HG03196 (cell line): ENCODE measurements at regions not wholly inside any gene's neighbourhood (a gene's known extent, or its start where the extent isn't known, plus 50 kb on each side); places are given as distances from the start of the nearest gene placed in this dataset.

Experiments
- ATAC-seq: cut with Tn5 transposase; IDR thresholded peaks from one replicate; pipeline ENCODE4 v1.9.1; 2021; ENCODE audit not compliant: unreplicated experiment

- ATAC-seq, result no peak
Measured at GRCh38 chr2:8412586-8412985, 269.3 kb upstream of the ID2 start.

GRCh38 chr2:8413589-8414135, 268.2 kb upstream of the ID2 start:
- ATAC-seq, result no peak

GRCh38 chr2:8414946-8415879, 266.6 kb upstream of the ID2 start:
- ATAC-seq, result no peak

GRCh38 chr2:8416001-8416571, 265.8 kb upstream of the ID2 start:
- no peak for ATAC-seq

- ATAC-seq, result no peak
Measured at GRCh38 chr2:8416849-8417832, 264.7 kb upstream of the ID2 start.

- no peak for ATAC-seq
Measured at GRCh38 chr2:8418721-8419120, 263.1 kb upstream of the ID2 start.

- peak; percentile 81 for ATAC-seq
Measured at GRCh38 chr2:8421658-8422449, 260.0 kb upstream of the ID2 start.

- ATAC-seq, result no peak
Measured at GRCh38 chr2:8422450-8422800, 259.4 kb upstream of the ID2 start.

GRCh38 chr2:8424997-8425900, 256.6 kb upstream of the ID2 start:
- ATAC-seq, result no peak

- no peak for ATAC-seq
Measured at GRCh38 chr2:8426550-8426949, 255.3 kb upstream of the ID2 start.

- no peak for ATAC-seq
Measured at GRCh38 chr2:8427211-8427610, 254.6 kb upstream of the ID2 start.

- no peak for ATAC-seq
Measured at GRCh38 chr2:8430628-8431027, 251.2 kb upstream of the ID2 start.

GRCh38 chr2:8431446-8432125, 250.3 kb upstream of the ID2 start:
- ATAC-seq, result no peak

GRCh38 chr2:8432706-8433336, 249.0 kb upstream of the ID2 start:
- no peak for ATAC-seq

GRCh38 chr2:8433390-8433789, 248.5 kb upstream of the ID2 start:
- no peak for ATAC-seq

- ATAC-seq, result no peak
Measured at GRCh38 chr2:8435608-8436007, 246.2 kb upstream of the ID2 start.

GRCh38 chr2:8436585-8436984, 245.3 kb upstream of the ID2 start:
- ATAC-seq, result no peak

GRCh38 chr2:8437228-8437948, 244.5 kb upstream of the ID2 start:
- ATAC-seq, result no peak
